ENCODE measurements at regions not wholly inside any gene's neighbourhood (a gene's known extent, or its start where the extent isn't known, plus 50 kb on each side); places are given as distances from the start of the nearest gene placed in this dataset.

DNA sequence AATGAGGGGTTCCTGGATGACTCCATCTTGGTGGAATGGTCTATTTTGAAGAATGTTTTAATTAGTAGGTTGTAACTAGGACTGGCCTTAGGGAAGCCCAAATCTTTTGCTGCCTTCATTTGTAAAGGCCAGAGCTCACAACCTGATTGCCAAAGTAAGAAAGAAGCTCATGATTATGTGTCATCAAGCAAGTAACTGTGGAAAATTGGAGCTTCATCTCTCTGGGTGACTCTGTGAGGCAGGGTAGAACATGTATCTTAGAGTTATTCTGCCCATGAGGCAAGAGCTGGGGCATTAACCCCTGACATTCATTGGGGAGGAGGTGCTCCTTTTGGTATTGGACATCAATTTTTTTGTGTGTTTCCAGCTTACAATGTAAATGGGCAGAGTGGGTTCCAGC is 273.9 kb upstream of the JAG1 start:
- TF ChIP-seq, protein P1, sequence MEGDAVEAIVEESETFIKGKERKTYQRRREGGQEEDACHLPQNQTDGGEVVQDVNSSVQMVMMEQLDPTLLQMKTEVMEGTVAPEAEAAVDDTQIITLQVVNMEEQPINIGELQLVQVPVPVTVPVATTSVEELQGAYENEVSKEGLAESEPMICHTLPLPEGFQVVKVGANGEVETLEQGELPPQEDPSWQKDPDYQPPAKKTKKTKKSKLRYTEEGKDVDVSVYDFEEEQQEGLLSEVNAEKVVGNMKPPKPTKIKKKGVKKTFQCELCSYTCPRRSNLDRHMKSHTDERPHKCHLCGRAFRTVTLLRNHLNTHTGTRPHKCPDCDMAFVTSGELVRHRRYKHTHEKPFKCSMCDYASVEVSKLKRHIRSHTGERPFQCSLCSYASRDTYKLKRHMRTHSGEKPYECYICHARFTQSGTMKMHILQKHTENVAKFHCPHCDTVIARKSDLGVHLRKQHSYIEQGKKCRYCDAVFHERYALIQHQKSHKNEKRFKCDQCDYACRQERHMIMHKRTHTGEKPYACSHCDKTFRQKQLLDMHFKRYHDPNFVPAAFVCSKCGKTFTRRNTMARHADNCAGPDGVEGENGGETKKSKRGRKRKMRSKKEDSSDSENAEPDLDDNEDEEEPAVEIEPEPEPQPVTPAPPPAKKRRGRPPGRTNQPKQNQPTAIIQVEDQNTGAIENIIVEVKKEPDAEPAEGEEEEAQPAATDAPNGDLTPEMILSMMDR (IDR thresholded peaks at IDR 0.05), result no peak
- no peak for TF ChIP-seq POLR2A (IDR thresholded peaks at IDR 0.05)

Measured in uterus (tissue), 2 donors.